ENCODE measurements at regions not wholly inside any gene's neighbourhood (a gene's known extent, or its start where the extent isn't known, plus 50 kb on each side); places are given as distances from the start of the nearest gene placed in this dataset.

- TF ChIP-seq CTCF (conservative IDR thresholded peaks at IDR 0.05; ENCODE audit: low read depth, low read length): no peak
- TF ChIP-seq EZH2phosphoT487 (IDR thresholded peaks at IDR 0.05; ENCODE audit: borderline replicate concordance, low read length): no peak
- TF ChIP-seq EZH2 (IDR thresholded peaks at IDR 0.05; ENCODE audit: low read length, unreplicated experiment): no peak
Measured at GRCh38 chr5:53249529-53250200, 140.1 kb upstream of the MOCS2 start.

Data from PC-3 (cell line).